ENCODE measurements at regions not wholly inside any gene's neighbourhood (a gene's known extent, or its start where the extent isn't known, plus 50 kb on each side); places are given as distances from the start of the nearest gene placed in this dataset.
A peak's percentile ranks its signal among the peaks of the same experiment; 100 is the strongest.

- DNase-seq = no peak
These were observed 251.2 kb upstream of the PMEPA1 start for GRCh38 chr20:57960803-57961575.

- no peak for DNase-seq
These were observed 249.8 kb upstream of the PMEPA1 start for GRCh38 chr20:57959589-57959988.

DNA sequence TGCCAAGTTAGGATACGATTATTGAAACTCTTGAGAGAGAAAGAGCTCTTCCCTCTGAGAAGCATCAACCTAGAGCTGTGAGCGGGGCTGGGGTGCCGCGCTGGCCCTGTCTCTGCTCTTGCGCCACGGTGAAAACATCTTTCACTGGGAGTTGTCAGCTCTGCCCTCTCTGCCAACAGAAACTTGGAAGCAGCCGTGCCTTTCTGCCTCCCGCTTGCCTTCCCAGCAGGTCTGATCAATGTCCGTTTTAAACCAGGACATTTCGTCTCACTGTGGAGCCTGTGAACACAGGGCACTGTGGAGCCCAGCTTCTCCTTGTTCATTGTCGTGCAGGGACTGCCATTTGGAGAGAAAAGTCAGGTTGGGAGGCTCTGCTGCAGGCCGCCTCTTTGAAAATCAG lies 249.2 kb upstream of the PMEPA1 start:
- no peak for DNase-seq

GRCh38 chr20:57958050-57958420 lies 248.2 kb upstream of the PMEPA1 start:
- no peak for DNase-seq

DNA sequence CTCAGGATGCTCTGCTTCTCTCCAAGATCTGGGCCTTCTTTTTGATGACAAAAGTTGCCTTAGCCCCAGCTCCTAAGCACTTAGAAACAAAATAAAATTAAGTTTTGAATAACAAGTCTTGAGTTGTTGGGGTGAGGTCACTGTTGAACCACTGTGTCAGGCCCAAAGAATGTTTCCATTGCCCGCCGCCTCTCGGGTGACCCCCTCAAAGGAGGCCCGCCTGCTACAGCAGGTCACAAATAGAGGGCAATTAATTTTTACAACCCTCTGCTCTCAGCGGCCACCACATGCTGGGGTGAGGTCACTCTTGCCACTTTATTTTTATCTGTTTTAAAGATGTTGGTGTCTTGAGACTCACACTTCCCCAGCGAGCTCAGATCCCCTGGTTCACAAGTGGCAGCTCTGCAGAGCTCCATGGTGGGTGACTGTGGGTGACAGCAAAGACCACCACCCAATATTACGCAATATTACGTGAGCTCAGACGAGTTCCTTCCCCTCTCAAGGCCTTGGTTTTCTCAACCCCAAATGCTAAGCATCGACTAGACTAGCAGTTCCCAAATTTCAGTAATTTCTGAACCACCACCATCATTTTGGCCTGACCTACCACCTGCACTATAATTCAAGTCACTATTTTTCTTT lies 247.7 kb upstream of the PMEPA1 start:
- DNase-seq = peak; percentile 27

GRCh38 chr20:57953638-57954037 lies 243.8 kb upstream of the PMEPA1 start:
- peak; percentile 54 for DNase-seq

GRCh38 chr20:57952136-57952535 lies 242.3 kb upstream of the PMEPA1 start:
- DNase-seq = no peak

DNA sequence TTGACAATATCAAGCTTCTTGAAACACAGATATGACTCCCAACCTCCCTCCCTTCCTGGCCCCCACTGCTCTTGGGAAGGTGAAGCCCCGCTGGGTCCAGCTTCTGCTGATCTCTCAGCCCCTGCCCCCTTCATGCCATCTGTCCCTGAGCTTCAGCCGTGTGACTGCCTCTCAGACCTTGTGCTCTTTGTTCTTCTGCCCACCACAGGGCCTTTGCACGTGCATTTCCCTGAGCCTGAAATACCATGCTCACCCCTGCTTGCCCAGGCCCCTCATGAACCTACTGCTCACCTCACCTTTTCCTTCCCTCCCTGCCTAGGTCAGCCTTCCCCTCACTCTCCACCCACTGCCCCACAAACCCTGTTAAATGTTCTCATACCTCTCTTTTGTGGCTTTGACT lies 241.7 kb upstream of the PMEPA1 start:
- no peak for DNase-seq

DNA sequence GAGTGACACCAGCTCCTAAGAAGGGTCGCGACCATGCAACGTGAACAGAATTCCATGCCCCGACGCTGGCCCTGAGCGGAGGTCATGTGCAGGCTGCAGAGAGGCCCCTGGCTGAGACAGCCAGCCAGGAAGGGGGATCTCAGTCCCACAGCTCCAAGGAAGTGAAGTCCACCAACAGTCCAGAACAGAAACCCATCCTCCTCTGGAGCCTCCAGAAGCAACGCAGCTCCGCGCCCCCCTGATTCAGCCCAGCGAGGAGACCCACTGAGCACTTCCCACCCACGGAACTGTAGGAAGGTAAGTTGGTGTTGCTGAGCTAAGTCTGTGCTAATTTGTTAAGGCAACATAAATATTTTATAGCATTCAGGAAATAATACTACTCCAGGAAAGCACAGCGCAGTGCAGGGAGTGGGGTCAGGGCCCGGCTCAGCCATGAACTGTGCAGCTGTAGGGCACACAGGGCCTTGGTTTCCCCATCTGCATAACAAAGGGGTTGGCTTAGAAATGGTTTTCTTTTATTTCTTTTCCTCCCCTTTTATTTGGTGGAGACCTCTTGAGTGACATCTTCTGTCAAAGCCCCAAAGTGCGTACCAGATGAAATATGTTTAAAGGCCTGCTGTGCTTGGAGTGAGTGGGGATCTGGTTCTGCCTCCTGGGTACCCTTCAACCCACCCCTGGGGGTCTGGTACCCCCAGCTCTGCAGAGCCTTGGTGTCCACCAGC lies 241.1 kb upstream of the PMEPA1 start:
- DNase-seq = no peak

DNA sequence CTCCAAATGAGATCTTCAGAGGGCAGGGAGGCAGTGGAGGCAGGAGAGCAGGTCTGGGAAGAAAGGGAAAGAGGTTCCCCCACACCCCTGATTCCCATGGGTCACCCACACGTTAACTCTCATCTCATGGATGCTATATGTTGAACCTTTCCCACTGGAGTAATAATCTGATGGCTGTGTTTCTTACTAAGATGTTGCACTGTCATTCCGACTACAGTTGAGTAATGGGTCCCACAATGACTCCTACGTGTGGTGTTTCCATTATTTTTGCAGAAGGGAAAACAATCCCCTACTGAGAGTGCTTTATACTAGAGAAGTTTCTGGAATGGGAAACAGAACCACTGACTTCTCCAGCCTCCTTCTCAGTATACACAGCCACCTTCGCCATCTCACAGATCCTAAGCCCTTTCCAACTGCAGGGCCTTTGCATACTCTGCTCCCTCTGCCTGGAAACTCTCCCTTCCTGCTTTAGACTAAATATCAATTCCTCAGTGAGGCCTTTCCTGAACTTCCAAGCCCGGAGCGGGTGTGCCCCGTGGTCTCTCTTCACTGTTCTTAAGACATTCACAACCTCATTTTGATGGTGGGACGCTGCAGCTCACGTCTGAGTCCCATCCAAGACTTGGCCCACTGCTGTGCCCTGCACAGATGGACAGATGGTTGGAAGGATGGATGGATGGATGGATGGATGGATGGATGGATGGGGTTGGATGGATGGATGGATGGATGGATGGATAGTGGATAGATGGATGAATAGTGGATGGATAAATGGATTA lies 238.6 kb upstream of the PMEPA1 start:
- no peak for DNase-seq

DNA sequence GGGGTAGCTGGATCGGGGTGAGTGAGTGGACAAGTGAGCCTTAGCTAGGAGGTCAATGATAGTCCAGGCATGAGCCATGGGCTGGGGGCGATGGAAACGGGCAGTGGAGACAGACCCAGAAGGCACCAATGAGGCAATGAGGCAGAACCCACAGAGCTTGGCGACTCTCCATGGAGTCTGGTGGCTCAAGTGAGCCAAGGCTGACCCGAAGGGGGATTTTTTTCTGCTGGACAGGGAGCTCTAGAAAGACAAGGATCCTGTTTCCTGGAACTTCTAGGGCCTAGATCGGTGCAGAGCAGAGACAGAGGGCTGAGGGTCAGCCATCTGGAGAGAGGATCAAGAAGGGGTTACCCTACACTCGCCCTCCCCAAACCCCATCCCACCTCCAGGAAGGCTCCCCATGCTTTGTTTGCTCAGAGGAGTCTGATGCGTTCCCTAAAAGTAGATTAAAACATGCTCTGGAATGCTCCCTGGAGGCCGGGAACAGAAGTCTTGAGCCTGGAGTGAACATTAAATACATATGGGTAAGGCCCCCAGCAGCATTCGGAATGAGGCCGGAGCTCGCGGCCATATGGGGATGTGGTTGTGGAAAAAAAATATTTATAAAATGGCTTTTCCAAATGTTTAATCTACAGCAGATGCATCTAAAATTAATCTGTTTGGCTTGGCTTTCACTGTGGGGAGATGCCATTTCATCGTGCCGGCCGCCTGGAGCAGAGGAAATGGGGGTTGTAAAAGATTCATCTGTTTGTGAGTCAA lies 237.8 kb upstream of the PMEPA1 start:
- peak; percentile 96 for DNase-seq

DNA sequence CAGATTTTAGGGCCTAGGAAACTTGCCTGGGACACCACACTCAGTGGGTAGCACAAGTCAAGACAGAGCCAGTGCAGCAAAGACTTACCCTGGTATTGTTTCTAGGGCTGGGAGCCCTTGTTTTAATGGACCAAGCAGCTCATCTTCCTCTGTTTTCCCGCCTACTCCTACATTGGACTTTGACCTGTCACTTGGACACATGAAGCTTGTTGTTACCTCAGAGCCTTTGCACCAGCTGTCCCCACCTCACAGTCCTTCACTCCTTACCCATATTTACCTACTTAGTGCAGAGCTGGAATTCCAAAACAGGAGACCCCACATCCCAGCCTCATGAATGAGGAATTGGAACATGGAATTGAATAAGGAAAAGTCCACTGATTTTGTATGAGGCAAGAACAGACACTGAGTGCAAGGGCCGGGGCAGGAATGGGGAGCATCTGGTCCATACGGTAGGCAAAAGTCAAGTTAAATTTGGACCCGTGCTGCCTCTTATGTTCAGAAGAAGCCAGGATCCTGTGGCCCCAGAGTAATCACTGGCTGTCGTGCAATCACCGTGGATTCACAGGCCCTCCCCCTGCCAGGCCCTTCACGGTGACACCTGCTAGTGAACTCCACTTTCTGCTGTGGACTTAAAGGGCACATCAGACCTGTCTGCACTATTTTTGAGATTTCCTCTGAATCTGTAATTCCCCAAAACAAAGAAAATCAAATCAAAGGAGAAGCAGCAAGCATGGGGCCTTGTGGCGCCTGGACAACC lies 236.9 kb upstream of the PMEPA1 start:
- DNase-seq = no peak

GRCh38 chr20:57944988-57945387 lies 235.2 kb upstream of the PMEPA1 start:
- no peak for DNase-seq

GRCh38 chr20:57943950-57944349 lies 234.1 kb upstream of the PMEPA1 start:
- no peak for DNase-seq

GRCh38 chr20:57943291-57943690 lies 233.5 kb upstream of the PMEPA1 start:
- no peak for DNase-seq

- DNase-seq = no peak
These were observed 232.0 kb upstream of the PMEPA1 start for GRCh38 chr20:57941604-57942381.

- no peak for DNase-seq
These were observed 231.2 kb upstream of the PMEPA1 start for GRCh38 chr20:57940868-57941522.

GRCh38 chr20:57940376-57940775 lies 230.6 kb upstream of the PMEPA1 start:
- no peak for DNase-seq

- DNase-seq = no peak
These were observed 229.7 kb upstream of the PMEPA1 start for GRCh38 chr20:57939499-57939898.

Measured in fibroblast of skin of right quadriceps (primary cell).